ENCODE measurements at regions not wholly inside any gene's neighbourhood (a gene's known extent, or its start where the extent isn't known, plus 50 kb on each side); places are given as distances from the start of the nearest gene placed in this dataset.

GRCh38 chrX:19172741-19173140, 50.5 kb upstream of the ADGRG2 start:
- WGBS = 97% methylated on average over 3 of the region's 4 CpGs
- Histone ChIP-seq H3K27me3 (ENCODE audit: insufficient read depth, low read length) (no peaks in the 10 kb centered on the region), H3K4me3 (ENCODE audit: low read length) (no peak overlapping the region), H3K9ac (ENCODE audit: low read depth, low read length) (no peak overlapping the region), H3K4me1 (ENCODE audit: insufficient read depth, low read length) (no peaks in the 10 kb centered on the region), H3K27ac (ENCODE audit: low read depth, low read length) (no peak overlapping the region), H3K9me3 (ENCODE audit: insufficient read depth, low read depth, low read length) (no peaks in the 10 kb centered on the region), H3K36me3 (ENCODE audit: insufficient read depth, low read length) (no peaks in the 10 kb centered on the region)

- Histone ChIP-seq H3K4me1 (ENCODE audit: insufficient read depth, low read length) (no peaks in the 10 kb centered on the region), H3K27me3 (ENCODE audit: insufficient read depth, low read length) (no peaks in the 10 kb centered on the region), H3K27ac (ENCODE audit: low read depth, low read length) (no peak overlapping the region), H3K4me3 (ENCODE audit: low read length) (no peak overlapping the region), H3K9ac (ENCODE audit: low read depth, low read length) (no peak overlapping the region), H3K36me3 (ENCODE audit: insufficient read depth, low read length) (no peaks in the 10 kb centered on the region), H3K9me3 (ENCODE audit: insufficient read depth, low read depth, low read length) (no peaks in the 10 kb centered on the region)
- WGBS = 86% methylated on average over 10 of the region's 10 CpGs
Observed at GRCh38 chrX:19174401-19175025, 52.2 kb upstream of the ADGRG2 start.

DNA sequence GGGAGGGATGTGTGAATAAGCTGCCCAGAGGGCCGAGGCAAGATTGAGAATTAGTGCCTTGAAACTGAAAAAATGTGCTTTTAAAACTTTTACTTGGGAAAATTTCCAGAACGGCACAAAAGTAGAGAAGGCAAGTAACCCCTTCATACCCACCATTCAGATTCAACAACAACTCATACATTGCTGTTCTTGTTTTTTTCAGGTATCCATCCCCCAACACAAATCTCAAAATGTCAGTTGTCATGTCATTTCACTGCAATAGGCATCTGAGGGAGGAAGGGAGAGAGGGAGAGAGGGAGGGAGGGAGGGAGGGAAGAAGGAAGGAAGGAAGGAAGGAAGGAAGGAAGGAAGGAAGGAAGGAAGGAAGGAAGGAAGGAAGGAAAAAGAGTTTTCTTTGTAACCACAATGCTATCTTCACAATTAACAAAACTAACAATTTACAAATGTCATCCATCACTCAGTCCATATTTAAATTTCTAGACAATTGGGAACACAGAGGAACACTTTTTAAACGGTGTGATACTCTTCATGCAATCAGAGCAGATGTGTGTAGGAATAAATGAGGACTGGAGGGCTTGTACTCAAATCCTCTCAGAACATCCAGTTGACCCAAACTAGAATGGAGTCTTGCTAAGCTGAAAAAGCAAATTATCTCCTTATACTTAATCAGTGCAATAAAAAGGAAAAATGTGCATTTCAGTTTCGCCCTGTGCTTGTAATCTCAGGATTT, 54.8 kb upstream of the ADGRG2 start:
- Histone ChIP-seq H3K36me3 (ENCODE audit: insufficient read depth, low read length) (no peaks in the 10 kb centered on the region), H3K4me1 (ENCODE audit: insufficient read depth, low read length) (no peaks in the 10 kb centered on the region), H3K9ac (ENCODE audit: low read depth, low read length) (no peak overlapping the region), H3K4me3 (ENCODE audit: low read length) (no peak overlapping the region), H3K9me3 (ENCODE audit: insufficient read depth, low read depth, low read length) (no peaks in the 10 kb centered on the region), H3K27ac (ENCODE audit: low read depth, low read length) (no peak overlapping the region), H3K27me3 (ENCODE audit: insufficient read depth, low read length) (no peaks in the 10 kb centered on the region)
- 89% methylated on average over 3 of the region's 4 CpGs for WGBS

DNA sequence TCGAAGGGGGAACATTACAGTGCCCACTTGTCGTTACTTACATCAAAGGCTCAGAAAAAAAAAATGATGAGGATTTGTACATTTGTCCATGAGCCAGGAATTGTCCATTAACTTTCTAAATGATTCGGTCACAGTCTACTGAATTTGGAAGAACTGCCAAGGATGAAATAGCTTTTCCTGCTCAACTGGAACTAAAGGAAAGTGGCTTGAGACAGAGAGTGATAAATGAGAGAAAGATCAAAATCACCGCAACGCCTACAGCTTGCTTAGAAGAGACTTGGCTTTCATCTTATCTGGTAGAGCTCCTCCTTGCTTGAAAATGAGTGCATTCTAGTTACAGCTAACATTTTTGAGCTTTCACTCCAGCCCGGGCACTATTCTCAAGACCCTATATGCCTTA, 55.5 kb upstream of the ADGRG2 start:
- H3K27ac ChIP-seq (ENCODE audit: low read depth, low read length) = no peak overlapping the region
- H3K4me1 ChIP-seq (ENCODE audit: insufficient read depth, low read length) = no peaks in the 10 kb centered on the region
- 93% methylated on average over 5 of the region's 6 CpGs for WGBS

DNA sequence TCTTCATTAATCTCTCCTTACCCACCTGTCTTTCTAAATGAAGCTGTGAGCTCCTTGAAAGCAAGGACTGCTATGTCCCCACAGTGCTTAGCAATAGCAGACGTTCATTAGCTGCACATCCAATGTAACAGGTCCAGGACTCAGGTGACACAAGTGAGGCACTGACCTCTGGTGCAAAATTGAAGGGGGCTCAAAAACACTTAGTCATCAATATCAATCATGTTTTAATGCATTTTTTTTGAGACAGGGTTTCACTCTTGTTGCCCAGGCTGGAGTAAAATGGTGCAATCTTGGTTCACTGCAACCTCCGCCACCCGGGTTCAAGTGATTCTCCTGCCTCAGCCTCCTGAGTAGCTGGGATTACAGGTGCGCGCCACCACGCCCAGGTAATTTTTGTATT, 56.1 kb upstream of the ADGRG2 start:
- Histone ChIP-seq H3K27me3 (ENCODE audit: insufficient read depth, low read length) (no peaks in the 10 kb centered on the region), H3K36me3 (ENCODE audit: insufficient read depth, low read length) (no peaks in the 10 kb centered on the region), H3K27ac (ENCODE audit: low read depth, low read length) (no peak overlapping the region), H3K4me3 (ENCODE audit: low read length) (no peak overlapping the region), H3K4me1 (ENCODE audit: insufficient read depth, low read length) (no peaks in the 10 kb centered on the region), H3K9me3 (ENCODE audit: insufficient read depth, low read depth, low read length) (no peaks in the 10 kb centered on the region), H3K9ac (ENCODE audit: low read depth, low read length) (no peak overlapping the region)
- WGBS = 96% methylated on average over 3 of the region's 6 CpGs

More for the DNA sequence above, 55.5 kb upstream of the ADGRG2 start:
- no peaks in the 10 kb centered on the region for H3K36me3 ChIP-seq (ENCODE audit: insufficient read depth, low read length)
- no peaks in the 10 kb centered on the region for H3K9me3 ChIP-seq (ENCODE audit: insufficient read depth, low read depth, low read length)
- H3K4me3 ChIP-seq (ENCODE audit: low read length) = no peak overlapping the region
- H3K27me3 ChIP-seq (ENCODE audit: insufficient read depth, low read length) = no peaks in the 10 kb centered on the region
- H3K9ac ChIP-seq (ENCODE audit: low read depth, low read length) = no peak overlapping the region

DNA sequence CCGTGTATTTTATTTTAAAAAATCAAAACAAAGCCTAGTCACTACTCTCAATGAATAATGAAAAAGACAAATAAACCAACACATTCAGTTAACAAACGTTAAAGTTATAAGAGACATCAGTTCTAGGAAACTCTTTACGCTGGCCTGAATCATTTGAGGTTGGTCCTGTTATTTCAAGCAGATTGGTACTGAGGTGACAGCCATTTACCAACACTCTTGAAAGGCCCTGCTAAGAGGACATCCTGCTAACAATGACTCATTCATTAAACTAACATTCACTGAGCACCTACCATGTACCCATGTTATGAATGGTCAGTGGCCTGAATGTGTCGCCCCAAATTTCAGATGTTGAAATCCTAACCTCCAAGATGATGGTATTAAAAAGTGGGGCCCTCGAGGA, 57.1 kb upstream of the ADGRG2 start:
- H3K4me3 ChIP-seq (ENCODE audit: low read length) = no peak overlapping the region
- 89% methylated on average over 4 of the region's 5 CpGs for WGBS
- H3K9me3 ChIP-seq (ENCODE audit: insufficient read depth, low read depth, low read length) = no peaks in the 10 kb centered on the region
- H3K27me3 ChIP-seq (ENCODE audit: insufficient read depth, low read length) = no peaks in the 10 kb centered on the region
- no peak overlapping the region for H3K9ac ChIP-seq (ENCODE audit: low read depth, low read length)
- H3K27ac ChIP-seq (ENCODE audit: low read depth, low read length) = no peak overlapping the region
- H3K4me1 ChIP-seq (ENCODE audit: insufficient read depth, low read length) = no peaks in the 10 kb centered on the region
- H3K36me3 ChIP-seq (ENCODE audit: insufficient read depth, low read length) = no peaks in the 10 kb centered on the region

DNA sequence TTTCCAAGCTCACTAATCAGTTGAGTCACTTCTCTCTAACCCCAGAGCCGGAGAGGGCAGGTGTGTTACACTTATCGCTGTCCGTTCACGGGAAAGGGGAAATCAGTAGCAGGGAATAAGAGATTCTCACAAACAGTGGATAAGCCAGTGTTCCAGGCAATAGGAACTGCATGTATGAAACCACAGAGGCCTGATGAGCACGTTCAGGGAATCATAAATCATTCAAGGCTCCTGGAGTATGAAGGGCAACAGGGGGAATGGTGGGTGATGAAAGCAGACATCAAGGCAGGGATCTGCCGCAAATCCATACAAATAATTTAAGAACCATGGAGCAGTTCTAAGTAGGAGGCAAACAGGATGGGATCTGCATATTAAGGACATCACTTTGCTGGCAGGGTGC, 59.1 kb upstream of the ADGRG2 start:
- Histone ChIP-seq H3K36me3 (ENCODE audit: insufficient read depth, low read length) (no peaks in the 10 kb centered on the region), H3K27me3 (ENCODE audit: insufficient read depth, low read length) (no peaks in the 10 kb centered on the region), H3K9ac (ENCODE audit: low read depth, low read length) (no peak overlapping the region), H3K9me3 (ENCODE audit: insufficient read depth, low read depth, low read length) (no peaks in the 10 kb centered on the region), H3K27ac (ENCODE audit: low read depth, low read length) (no peak overlapping the region), H3K4me3 (ENCODE audit: low read length) (no peak overlapping the region), H3K4me1 (ENCODE audit: insufficient read depth, low read length) (no peaks in the 10 kb centered on the region)
- 96% methylated on average over 6 of the region's 6 CpGs for WGBS

- H3K9me3 ChIP-seq (ENCODE audit: insufficient read depth, low read depth, low read length) = no peaks in the 10 kb centered on the region
- no peaks in the 10 kb centered on the region for H3K27me3 ChIP-seq (ENCODE audit: insufficient read depth, low read length)
- H3K4me1 ChIP-seq (ENCODE audit: insufficient read depth, low read length) = no peaks in the 10 kb centered on the region
- no peak overlapping the region for H3K27ac ChIP-seq (ENCODE audit: low read depth, low read length)
- H3K4me3 ChIP-seq (ENCODE audit: low read length) = no peak overlapping the region
- no peak overlapping the region for H3K9ac ChIP-seq (ENCODE audit: low read depth, low read length)
- 90% methylated on average over 4 of the region's 5 CpGs for WGBS
- no peaks in the 10 kb centered on the region for H3K36me3 ChIP-seq (ENCODE audit: insufficient read depth, low read length)
Observed at GRCh38 chrX:19182785-19183184, 60.5 kb upstream of the ADGRG2 start.

GRCh38 chrX:19183761-19184477, 61.7 kb upstream of the ADGRG2 start:
- Histone ChIP-seq H3K4me3 (ENCODE audit: low read length) (no peak overlapping the region), H3K4me1 (ENCODE audit: insufficient read depth, low read length) (no peaks in the 10 kb centered on the region), H3K27ac (ENCODE audit: low read depth, low read length) (no peak overlapping the region), H3K9me3 (ENCODE audit: insufficient read depth, low read depth, low read length) (no peaks in the 10 kb centered on the region), H3K36me3 (ENCODE audit: insufficient read depth, low read length) (no peaks in the 10 kb centered on the region), H3K27me3 (ENCODE audit: insufficient read depth, low read length) (no peaks in the 10 kb centered on the region), H3K9ac (ENCODE audit: low read depth, low read length) (no peak overlapping the region)
- WGBS = 92% methylated on average over 11 of the region's 11 CpGs

DNA sequence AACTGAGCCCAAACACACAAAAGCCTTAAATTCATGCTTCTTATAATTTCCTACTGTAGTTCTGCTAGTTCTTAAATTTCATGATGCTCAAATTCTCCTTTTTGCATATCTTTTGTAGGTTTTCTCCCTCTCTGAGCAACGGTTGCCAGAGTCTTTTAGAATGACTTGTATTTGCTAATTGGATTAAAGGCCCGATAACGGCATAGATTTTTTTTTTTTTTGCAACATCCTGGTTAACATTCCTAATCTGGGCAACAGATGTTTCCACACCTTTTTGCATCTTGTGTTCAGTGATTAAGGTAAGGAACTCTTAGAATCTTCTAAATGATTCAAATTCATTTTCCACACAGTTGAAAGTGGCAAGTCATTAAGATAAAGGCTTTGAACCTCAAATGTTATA, 66.3 kb upstream of the ADGRG2 start:
- Histone ChIP-seq H3K27ac (ENCODE audit: low read depth, low read length) (no peak overlapping the region), H3K9me3 (ENCODE audit: insufficient read depth, low read depth, low read length) (no peaks in the 10 kb centered on the region), H3K36me3 (ENCODE audit: insufficient read depth, low read length) (no peaks in the 10 kb centered on the region), H3K9ac (ENCODE audit: low read depth, low read length) (no peak overlapping the region), H3K4me3 (ENCODE audit: low read length) (no peak overlapping the region), H3K4me1 (ENCODE audit: insufficient read depth, low read length) (no peaks in the 10 kb centered on the region), H3K27me3 (ENCODE audit: insufficient read depth, low read length) (no peaks in the 10 kb centered on the region)
- WGBS = no CpG with 5 or more reads among the region's 3 CpGs

- H3K9ac ChIP-seq (ENCODE audit: low read depth, low read length) = no peak overlapping the region
- H3K4me3 ChIP-seq (ENCODE audit: low read length) = no peak overlapping the region
- WGBS = 88% methylated on average over 4 of the region's 5 CpGs
- no peaks in the 10 kb centered on the region for H3K9me3 ChIP-seq (ENCODE audit: insufficient read depth, low read depth, low read length)
- no peak overlapping the region for H3K27ac ChIP-seq (ENCODE audit: low read depth, low read length)
- no peaks in the 10 kb centered on the region for H3K27me3 ChIP-seq (ENCODE audit: insufficient read depth, low read length)
- H3K4me1 ChIP-seq (ENCODE audit: insufficient read depth, low read length) = no peaks in the 10 kb centered on the region
- no peaks in the 10 kb centered on the region for H3K36me3 ChIP-seq (ENCODE audit: insufficient read depth, low read length)
Observed at GRCh38 chrX:19190902-19191301, 68.6 kb upstream of the ADGRG2 start.

Measured in HUES64 (cell line).